CD4-positive, alpha-beta T cell treated with Interleukin-6 at 100 ng/mL for 8 hours (primary cell): ENCODE measurements at regions not wholly inside any gene's neighbourhood (a gene's known extent, or its start where the extent isn't known, plus 50 kb on each side); places are given as distances from the start of the nearest gene placed in this dataset.
"Not testable (repeated sequence)": the region's sequence is repeated elsewhere in the genome, so short reads cannot be mapped to it uniquely, and the experiment has no call there.

Experiments used
- DNase-seq: peaks from one replicate; pipeline ENCODE4 v3.0.0-alpha.2; 2020; ENCODE audit warnings: mixed read lengths, low spot score

- DNase-seq = no peak
These were observed 640.9 kb upstream of the CCNG1 start for GRCh38 chr5:162796507-162796906.

GRCh38 chr5:162800301-162800700 is 637.1 kb upstream of the CCNG1 start:
- no peak for DNase-seq

DNA sequence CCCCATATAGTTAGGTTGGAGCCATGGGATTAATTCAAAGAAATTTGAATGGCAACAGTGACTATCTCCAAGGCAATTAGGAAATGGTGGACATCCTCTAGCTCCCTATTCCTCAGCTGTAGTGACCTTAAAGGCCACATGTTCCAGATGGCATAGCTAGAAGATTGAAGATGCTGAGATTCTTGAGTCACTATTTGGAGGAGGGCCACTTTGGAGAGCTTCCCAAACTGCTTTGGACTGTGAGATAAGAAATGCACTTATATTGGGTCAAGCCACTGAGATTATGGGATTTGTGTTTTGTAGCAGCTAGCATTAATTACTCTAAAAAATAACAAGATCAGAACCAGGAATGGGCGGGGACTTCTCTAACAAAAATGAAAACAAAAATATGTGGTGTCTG is 636.2 kb upstream of the CCNG1 start:
- no peak for DNase-seq

DNA sequence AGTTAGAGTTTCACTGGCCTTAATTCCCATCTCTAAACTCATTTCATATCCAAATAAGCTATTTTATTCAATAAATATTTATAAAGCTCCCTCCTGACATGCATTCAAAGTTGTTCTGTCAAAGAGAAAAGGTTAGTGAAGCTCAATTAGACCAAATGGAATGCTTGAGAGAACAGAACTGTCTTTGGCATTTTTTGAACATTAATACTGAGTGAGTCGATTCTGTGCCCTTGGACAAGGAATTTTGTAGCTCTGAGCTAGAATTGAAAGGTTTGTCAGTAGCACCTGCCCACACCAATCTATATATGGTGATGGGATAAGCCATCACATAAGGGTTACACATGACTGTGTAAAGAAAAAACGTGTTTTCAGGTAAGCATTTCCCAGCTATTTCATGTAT is 631.2 kb upstream of the CCNG1 start:
- no peak for DNase-seq

DNA sequence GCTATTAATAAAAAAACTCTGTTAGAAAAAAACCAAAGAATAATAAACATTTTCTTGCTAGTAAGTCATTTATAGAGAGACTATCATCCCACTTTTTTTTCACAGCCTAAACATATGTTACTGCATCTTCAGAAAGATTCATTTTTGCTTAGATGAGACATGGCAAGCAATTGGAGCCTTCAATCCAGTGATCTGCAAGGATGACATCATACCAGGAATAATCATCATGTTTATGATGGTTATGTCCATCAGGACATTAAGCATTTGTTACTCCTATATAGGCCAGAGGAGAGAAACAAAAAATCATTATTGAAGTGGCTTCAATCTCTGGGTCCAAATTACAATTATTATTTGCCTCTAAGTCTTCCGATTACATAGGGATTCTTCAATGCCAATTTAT is 626.3 kb upstream of the CCNG1 start:
- DNase-seq = no peak

GRCh38 chr5:162816816-162817215 is 620.6 kb upstream of the CCNG1 start:
- no peak for DNase-seq

- no peak for DNase-seq
These were observed 620.0 kb upstream of the CCNG1 start for GRCh38 chr5:162817364-162817763.

GRCh38 chr5:162821664-162822063 is 615.7 kb upstream of the CCNG1 start:
- DNase-seq = not testable (repeated sequence)

DNA sequence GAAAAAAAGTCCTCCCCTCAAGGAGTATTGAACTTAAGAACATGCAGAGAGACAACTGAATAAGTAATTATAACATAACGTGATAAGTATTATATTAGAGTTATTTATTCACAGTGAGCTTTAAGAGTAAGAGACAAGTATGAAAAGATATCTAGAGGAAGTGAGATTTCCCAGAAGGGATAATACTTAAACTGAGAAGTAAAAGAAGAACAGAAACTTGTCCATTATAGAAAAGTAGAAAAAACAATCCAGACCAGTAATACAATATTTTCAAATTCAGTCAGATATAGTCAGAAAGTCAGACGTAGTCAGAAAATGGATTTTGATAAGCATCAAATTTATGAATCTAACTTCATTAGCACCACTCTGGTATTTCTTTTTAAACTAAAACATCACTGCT is 613.0 kb upstream of the CCNG1 start:
- DNase-seq = no peak

DNA sequence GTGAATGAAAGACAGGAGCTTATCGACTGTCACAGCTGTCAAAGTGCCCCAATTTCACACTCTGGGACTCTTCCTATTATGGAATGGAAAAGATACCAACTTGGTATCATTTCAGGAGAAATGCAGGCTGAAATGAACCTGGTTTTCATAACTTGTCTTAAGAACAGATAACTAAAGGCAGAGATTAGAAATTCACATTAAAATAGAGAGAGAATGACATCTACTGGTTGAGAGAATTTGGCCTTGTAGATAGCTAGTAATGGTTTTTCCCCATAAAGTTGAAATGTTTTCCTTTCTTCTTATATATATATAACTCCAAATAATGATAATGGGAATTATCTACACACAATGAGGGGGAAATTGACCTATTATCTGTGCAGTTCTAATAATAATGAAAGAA is 600.2 kb upstream of the CCNG1 start:
- no peak for DNase-seq

GRCh38 chr5:162842727-162843126 is 594.7 kb upstream of the CCNG1 start:
- no peak for DNase-seq

- no peak for DNase-seq
These were observed 585.3 kb upstream of the CCNG1 start for GRCh38 chr5:162852134-162852533.

DNA sequence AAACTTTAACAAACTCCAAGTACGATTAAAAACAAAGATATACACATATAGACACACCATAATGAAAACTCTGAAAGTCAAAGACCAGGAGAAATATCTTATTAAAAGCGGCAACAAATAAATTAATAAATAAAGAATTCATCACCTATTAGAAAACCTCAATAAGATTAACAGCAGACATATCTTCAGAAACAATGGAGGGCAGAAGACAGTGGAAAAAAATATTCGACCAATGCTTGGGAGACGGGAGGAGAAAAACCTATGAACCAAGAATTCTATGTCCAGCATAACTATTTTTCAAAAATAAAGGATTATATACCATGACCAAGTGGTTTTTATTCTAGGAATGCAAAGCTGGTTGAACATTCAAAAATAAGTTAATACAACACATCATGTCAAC is 578.6 kb upstream of the CCNG1 start:
- no peak for DNase-seq

DNA sequence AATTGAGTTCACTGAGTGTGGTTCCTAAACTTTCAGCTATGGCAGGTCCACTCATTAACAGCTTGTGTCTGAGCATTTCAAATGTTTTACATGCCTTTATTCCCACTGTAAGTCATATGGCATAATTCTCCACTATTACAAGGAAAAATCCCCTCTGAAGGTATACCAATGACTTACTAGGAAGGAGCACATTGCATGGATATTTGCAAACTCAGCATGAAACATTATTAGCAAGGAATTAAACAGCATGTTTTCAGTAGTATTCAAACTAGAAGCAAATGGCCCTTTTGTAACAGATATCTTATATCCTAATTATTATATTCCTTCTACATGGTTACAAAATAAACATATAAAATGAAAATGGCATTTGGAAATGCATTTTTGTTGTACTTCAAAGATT is 566.4 kb upstream of the CCNG1 start:
- no peak for DNase-seq

DNA sequence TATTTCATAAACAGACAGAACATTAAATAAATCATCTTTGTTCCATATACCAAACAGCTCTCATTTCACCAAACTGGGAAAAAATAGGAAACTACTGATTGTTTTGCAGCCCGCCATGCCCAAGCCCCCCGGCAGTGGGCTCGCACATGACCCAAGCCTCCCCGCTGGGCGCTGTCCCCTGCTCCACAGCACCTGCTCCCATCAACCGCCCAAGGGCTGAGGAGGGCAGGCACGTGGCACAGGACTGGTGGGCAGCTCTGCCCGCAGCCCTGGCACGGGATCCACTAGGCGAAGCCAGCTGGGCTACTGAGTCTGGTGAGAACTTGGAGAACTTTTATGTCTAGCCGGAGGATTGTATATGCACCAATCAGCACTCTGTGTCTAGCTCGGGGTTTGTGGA is 554.8 kb upstream of the CCNG1 start:
- DNase-seq = no peak

- no peak for DNase-seq
These were observed 550.7 kb upstream of the CCNG1 start for GRCh38 chr5:162886717-162887116.

DNA sequence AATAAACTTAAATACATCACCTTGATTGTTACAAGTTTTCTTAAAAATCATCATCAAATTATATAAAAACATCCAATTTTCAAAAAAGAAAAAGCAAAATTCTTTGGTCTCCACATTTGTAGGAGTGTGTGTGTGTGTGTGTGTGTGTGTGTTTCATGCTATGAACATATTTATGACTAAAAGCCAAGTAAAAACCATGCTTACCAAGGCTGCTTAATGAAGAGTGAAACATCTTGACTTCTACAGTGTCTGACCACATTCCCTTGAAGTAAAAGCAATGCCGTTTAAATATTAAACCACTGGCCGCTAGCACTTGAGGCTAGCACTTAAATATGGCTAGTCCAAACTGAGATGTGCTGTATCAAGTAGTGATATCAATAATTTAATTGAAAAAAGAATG is 549.1 kb upstream of the CCNG1 start:
- DNase-seq = no peak

GRCh38 chr5:162911873-162912272 is 525.5 kb upstream of the CCNG1 start:
- DNase-seq = no peak

GRCh38 chr5:162916368-162916767 is 521.0 kb upstream of the CCNG1 start:
- no peak for DNase-seq

GRCh38 chr5:162929104-162929503 is 508.3 kb upstream of the CCNG1 start:
- no peak for DNase-seq

DNA sequence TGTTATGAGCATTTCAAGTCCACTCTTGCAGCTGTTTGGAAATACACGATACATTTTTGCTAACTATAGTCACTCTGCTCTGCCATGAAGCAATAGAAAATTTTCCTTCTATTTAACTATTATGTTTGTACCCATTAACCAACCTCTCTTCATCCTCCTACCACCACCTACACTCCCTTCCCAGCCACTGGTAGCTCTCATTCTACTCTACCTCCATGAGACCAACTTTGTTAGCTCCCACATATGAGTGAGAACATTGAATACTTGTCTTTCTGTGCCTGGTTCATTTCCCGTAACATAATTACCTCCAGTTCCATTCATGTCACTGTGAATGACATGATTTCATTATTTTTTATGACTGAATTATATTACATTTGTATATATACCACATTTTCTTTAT is 505.9 kb upstream of the CCNG1 start:
- no peak for DNase-seq

GRCh38 chr5:162939991-162940390 is 497.4 kb upstream of the CCNG1 start:
- DNase-seq = no peak

DNA sequence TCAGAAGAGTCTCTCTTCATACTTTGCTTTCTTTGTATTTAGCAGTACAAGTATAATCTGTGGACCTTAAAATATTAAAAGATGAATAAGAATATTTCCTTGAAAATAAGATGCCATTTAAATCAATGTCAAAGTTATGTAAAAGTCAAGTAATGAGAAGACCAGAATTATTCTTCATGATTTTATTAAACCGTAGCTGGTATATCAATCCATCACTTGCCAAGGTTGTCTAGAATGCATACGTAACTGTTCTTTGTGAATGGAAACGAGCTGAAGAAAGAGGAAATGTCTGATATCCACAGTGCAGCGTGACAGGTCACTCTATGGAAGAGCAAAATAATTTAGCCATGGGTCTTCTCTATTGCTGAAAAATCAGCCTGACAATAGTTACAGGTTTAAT is 488.7 kb upstream of the CCNG1 start:
- no peak for DNase-seq

GRCh38 chr5:162956570-162956969 is 480.8 kb upstream of the CCNG1 start:
- DNase-seq = no peak

DNA sequence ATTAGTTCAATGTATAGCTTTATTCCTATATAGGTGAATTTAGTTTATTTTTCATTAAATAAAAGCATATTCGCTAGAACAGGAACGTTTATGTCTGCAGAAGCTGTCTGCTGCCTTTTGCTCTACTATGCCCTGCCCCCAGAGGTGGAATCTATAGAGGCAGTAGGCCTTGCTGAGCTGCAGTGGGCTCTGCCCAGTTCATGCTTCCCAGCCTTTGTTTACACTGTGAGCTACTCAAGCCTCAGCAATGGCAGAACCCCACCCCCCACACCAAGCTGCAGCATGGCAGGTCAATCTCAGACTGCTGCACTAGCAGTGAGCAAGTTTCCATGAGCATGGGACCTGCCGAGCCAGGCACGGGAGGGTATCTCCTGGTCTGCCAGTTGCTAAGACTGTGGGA is 473.3 kb upstream of the CCNG1 start:
- not testable (repeated sequence) for DNase-seq
